Inflammatory macrophage treated with lipopolysaccharide for 4 hours (primary cell): ENCODE measurements at regions not wholly inside any gene's neighbourhood (a gene's known extent, or its start where the extent isn't known, plus 50 kb on each side); places are given as distances from the start of the nearest gene placed in this dataset.
"Not testable (repeated sequence)": the region's sequence is repeated elsewhere in the genome, so short reads cannot be mapped to it uniquely, and the experiment has no call there.

ENCODE experiments used
- DNase-seq: peaks from one replicate; pipeline ENCODE4 v3.0.0-alpha.2; 2020

GRCh38 chr11:24233041-24233440 lies 263.8 kb upstream of the LUZP2 start:
- DNase-seq = no peak

GRCh38 chr11:24234822-24235508 lies 261.9 kb upstream of the LUZP2 start:
- no peak for DNase-seq

- DNase-seq = no peak
Observed at GRCh38 chr11:24238771-24239645, 257.8 kb upstream of the LUZP2 start.

- no peak for DNase-seq
Observed at GRCh38 chr11:24239930-24240329, 256.9 kb upstream of the LUZP2 start.

- no peak for DNase-seq
Observed at GRCh38 chr11:24240496-24241175, 256.2 kb upstream of the LUZP2 start.

GRCh38 chr11:24246715-24247114 lies 250.1 kb upstream of the LUZP2 start:
- DNase-seq = no peak

GRCh38 chr11:24247846-24248245 lies 249.0 kb upstream of the LUZP2 start:
- DNase-seq = no peak

- no peak for DNase-seq
Observed at GRCh38 chr11:24249921-24250320, 246.9 kb upstream of the LUZP2 start.

GRCh38 chr11:24253237-24253760 lies 243.6 kb upstream of the LUZP2 start:
- DNase-seq = no peak

GRCh38 chr11:24264868-24265267 lies 232.0 kb upstream of the LUZP2 start:
- DNase-seq = no peak

GRCh38 chr11:24267014-24267413 lies 229.8 kb upstream of the LUZP2 start:
- DNase-seq = no peak

GRCh38 chr11:24271798-24272197 lies 225.1 kb upstream of the LUZP2 start:
- no peak for DNase-seq

- not testable (repeated sequence) for DNase-seq
Observed at GRCh38 chr11:24274214-24274781, 222.6 kb upstream of the LUZP2 start.

- DNase-seq = no peak
Observed at GRCh38 chr11:24286238-24286637, 210.6 kb upstream of the LUZP2 start.

GRCh38 chr11:24289301-24289700 lies 207.6 kb upstream of the LUZP2 start:
- DNase-seq = no peak

- DNase-seq = no peak
Observed at GRCh38 chr11:24293964-24294363, 202.9 kb upstream of the LUZP2 start.

- DNase-seq = no peak
Observed at GRCh38 chr11:24295360-24295759, 201.5 kb upstream of the LUZP2 start.

- DNase-seq = no peak
Observed at GRCh38 chr11:24297461-24297860, 199.4 kb upstream of the LUZP2 start.

- DNase-seq = no peak
Observed at GRCh38 chr11:24298146-24298545, 198.7 kb upstream of the LUZP2 start.

GRCh38 chr11:24311974-24312373 lies 184.9 kb upstream of the LUZP2 start:
- no peak for DNase-seq

- no peak for DNase-seq
Observed at GRCh38 chr11:24312464-24313238, 184.2 kb upstream of the LUZP2 start.

- DNase-seq = no peak
Observed at GRCh38 chr11:24321229-24321628, 175.6 kb upstream of the LUZP2 start.
